IMR-90 (cell line): ENCODE measurements at regions not wholly inside any gene's neighbourhood (a gene's known extent, or its start where the extent isn't known, plus 50 kb on each side); places are given as distances from the start of the nearest gene placed in this dataset.

Experiments used
- ATAC-seq: fragments of 200-7000 bp; cut with Tn5 transposase; 2 replicates; pipeline ENCODE4 v1.9.1; 2020; ENCODE audit warnings: low read depth, mild to moderate bottlenecking, moderate library complexity
- BruUV-seq: library from RNA; stranded (reverse); fragments of 400-500 nt; replicated peaks from 2 replicates; lab custom pipeline; 2021; lab: Mats Ljungman, UMichigan
- CTCF ChIA-PET: fragments of 300-600 bp; formaldehyde crosslinking; extraction: SDS; loops from one replicate; lab custom pipeline; 2021; ENCODE audit warnings: antibody characterized with exemption; lab: Yijun Ruan, JAX
- POLR2A ChIA-PET: fragments of 300-600 bp; sonication (Branson Sonifier 250); formaldehyde crosslinking; loops from one replicate; lab custom pipeline; 2022; ENCODE audit warnings: antibody characterized with exemption; ENCODE audit not compliant: unreplicated experiment; lab: Charles Lee
- DNase-seq: peaks from one replicate; pipeline ENCODE4 v3.0.0; 2013
- H2AFZ ChIP-seq: replicated peaks from 2 replicates; pipeline ENCODE3; 2013; ENCODE audit warnings: low read length, mild to moderate bottlenecking; ENCODE audit not compliant: poor library complexity
- H2AK5ac ChIP-seq: 2 replicates; pipeline ENCODE4 v1.6.1; 2013; ENCODE audit warnings: low read depth, low read length, inconsistent platforms
- H2AK9ac ChIP-seq: replicated peaks from 2 replicates; pipeline ENCODE3; 2013; ENCODE audit warnings: mild to moderate bottlenecking, low read depth, low read length, moderate library complexity; ENCODE audit not compliant: poor library complexity
- H2BK120ac ChIP-seq: 2 replicates; pipeline ENCODE4 v1.6.1; 2013; ENCODE audit warnings: low read depth, low read length, inconsistent platforms
- H2BK15ac ChIP-seq: 3 replicates; pipeline ENCODE4 v1.6.1; 2013; ENCODE audit warnings: low read depth, low read length, inconsistent platforms
- H2BK20ac ChIP-seq: 2 replicates; pipeline ENCODE4 v1.6.1; 2013; ENCODE audit warnings: low read depth, mild to moderate bottlenecking, inconsistent platforms, low read length, moderate library complexity
- H2BK5ac ChIP-seq: 2 replicates; pipeline ENCODE4 v1.6.1; 2013; ENCODE audit warnings: mild to moderate bottlenecking, low read depth, low read length, inconsistent platforms; ENCODE audit not compliant: poor library complexity, severe bottlenecking
- H3K14ac ChIP-seq: replicated peaks from 2 replicates; pipeline ENCODE4 v1.6.1; 2013; ENCODE audit warnings: low read depth, low read length, inconsistent platforms
- H3K18ac ChIP-seq: 2 replicates; pipeline ENCODE4 v1.6.1; 2013; ENCODE audit warnings: low read depth, low read length, control low read depth
- H3K23ac ChIP-seq: 2 replicates; pipeline ENCODE4 v1.6.1; 2013; ENCODE audit warnings: low read depth, low read length, inconsistent platforms
- H3K27ac ChIP-seq: 2 replicates; pipeline ENCODE4 v1.5.1; 2013; ENCODE audit warnings: mild to moderate bottlenecking, control low read depth, low read length; ENCODE audit not compliant: insufficient read depth
- H3K27me3 ChIP-seq: 2 replicates; pipeline ENCODE4 v1.6.1; 2013; ENCODE audit warnings: low read length; ENCODE audit not compliant: control insufficient read depth, insufficient read depth
- H3K36me3 ChIP-seq: 2 replicates; pipeline ENCODE4 v1.6.1; 2013; ENCODE audit warnings: low read length, mixed read lengths; ENCODE audit not compliant: control insufficient read depth, insufficient read depth
- H3K4ac ChIP-seq: 2 replicates; pipeline ENCODE4 v1.6.1; 2013; ENCODE audit warnings: low read depth, low read length, inconsistent platforms
- H3K4me1 ChIP-seq: 2 replicates; pipeline ENCODE4 v1.6.1; 2013; ENCODE audit warnings: low read length, mixed read lengths; ENCODE audit not compliant: control insufficient read depth, insufficient read depth
- H3K4me2 ChIP-seq: 2 replicates; pipeline ENCODE4 v1.6.1; 2013; ENCODE audit warnings: low read depth, mild to moderate bottlenecking, control low read depth, low read length, moderate library complexity
- H3K4me3 ChIP-seq: 2 replicates; pipeline ENCODE4 v1.5.1; 2013; ENCODE audit warnings: low read depth, mild to moderate bottlenecking, control low read depth, low read length, moderate library complexity; ENCODE audit not compliant: insufficient read depth
- H3K56ac ChIP-seq: 2 replicates; pipeline ENCODE4 v1.6.1; 2013; ENCODE audit warnings: low read length, inconsistent platforms; ENCODE audit not compliant: insufficient read depth; ENCODE audit errors: extremely low read depth
- H3K79me1 ChIP-seq, 2 experiments: 2 replicates each; pipeline ENCODE4 v1.6.1; 2013; ENCODE audit warnings: low read length in 2 of 2, inconsistent platforms in 1 of 2, low read depth in 1 of 2
- H3K9ac ChIP-seq: 2 replicates; pipeline ENCODE4 v1.6.1; 2013; ENCODE audit warnings: low read depth, low read length, control low read depth
- H3K9me1 ChIP-seq: 2 replicates; pipeline ENCODE4 v1.6.1; 2013; ENCODE audit warnings: low read length, inconsistent platforms; ENCODE audit not compliant: insufficient read depth
- H3K9me3 ChIP-seq: 2 replicates; pipeline ENCODE4 v1.6.1; 2013; ENCODE audit warnings: low read length; ENCODE audit not compliant: control insufficient read depth, insufficient read depth
- H4K20me1 ChIP-seq: 2 replicates; pipeline ENCODE4 v1.6.1; 2013; ENCODE audit warnings: low read length, inconsistent platforms; ENCODE audit not compliant: insufficient read depth
- H4K5ac ChIP-seq: 2 replicates; pipeline ENCODE4 v1.6.1; 2013; ENCODE audit warnings: mild to moderate bottlenecking, low read depth, low read length, control low read depth
- H4K8ac ChIP-seq, 2 experiments: 2 replicates each; pipeline ENCODE4 v1.6.1; 2013; ENCODE audit warnings: low read depth in 2 of 2, low read length in 2 of 2, control low read depth in 1 of 2, inconsistent platforms in 1 of 2
- H4K91ac ChIP-seq: 2 replicates; pipeline ENCODE4 v1.6.1; 2013; ENCODE audit warnings: low read depth, low read length, inconsistent platforms; ENCODE audit not compliant: insufficient read depth
- CEBPB ChIP-seq: IDR thresholded peaks from 2 replicates; pipeline ENCODE4 v1.6.1; 2012; ENCODE audit warnings: low read depth, low read length, improper control_type of control experiment
- CHD1 ChIP-seq: IDR thresholded peaks from 2 replicates; pipeline ENCODE4 v1.6.1; 2012; ENCODE audit warnings: low read depth, low read length, improper control_type of control experiment
- FOS ChIP-seq: fragments of 150-350 bp; IDR thresholded peaks from 2 replicates; pipeline ENCODE4 v1.6.1; 2016; ENCODE audit warnings: low read depth, low read length
- MAFK ChIP-seq: IDR thresholded peaks from 2 replicates; pipeline ENCODE4 v1.6.1; 2012; ENCODE audit warnings: low read depth, low read length, improper control_type of control experiment
- NFE2L2 ChIP-seq: fragments of 150-350 bp; IDR thresholded peaks from 2 replicates; pipeline ENCODE4 v1.6.1; 2016; ENCODE audit warnings: low read depth, mild to moderate bottlenecking, low read length
- RAD21 ChIP-seq: IDR thresholded peaks from 2 replicates; pipeline ENCODE4 v1.6.1; 2012; ENCODE audit warnings: low read length, improper control_type of control experiment
- RCOR1 ChIP-seq: IDR thresholded peaks from 2 replicates; pipeline ENCODE4 v1.6.1; 2012; ENCODE audit warnings: mild to moderate bottlenecking, low read length, improper control_type of control experiment; ENCODE audit not compliant: insufficient replicate concordance
- WGBS, 2 experiments: methylation state at CpG; one replicate each; pipeline versions ENCODE4 v1.1.5 to v1.1.7; 2013; ENCODE audit warnings: missing lambda C conversion rate in 2 of 2; ENCODE audit not compliant: insufficient read length in 1 of 2; ENCODE audit errors: extremely low coverage in 2 of 2; 5-methylcytosine and 5-hydroxymethylcytosine counted together
- dilution Hi-C: fragments of 300-500 bp; cut with HindIII; formaldehyde crosslinking; loops from one replicate; pipeline ENCODE4 v1.14.3; 2018; ENCODE audit warnings: low sequenced_read_pairs; ENCODE audit not compliant: unreplicated experiment
- in situ Hi-C: fragments of 300-500 bp; cut with MboI; formaldehyde crosslinking; loops from 3 replicates; pipeline ENCODE4 v1.14.3; 2019; ENCODE audit warnings: low sequenced_read_pairs, inconsistent platforms, mixed read lengths
- intact Hi-C: fragments of 100-400 bp; cut with micrococcal nuclease; formaldehyde crosslinking; loops from 2 replicates; pipeline ENCODE4 v1.10.0; 2022
- TF ChIP-seq, protein P1 (sequence below): fragments of 150-350 bp; IDR thresholded peaks from 2 replicates; pipeline ENCODE4 v1.6.1; 2016; ENCODE audit warnings: low read depth, mild to moderate bottlenecking, low read length, moderate library complexity, borderline replicate concordance

DNA sequence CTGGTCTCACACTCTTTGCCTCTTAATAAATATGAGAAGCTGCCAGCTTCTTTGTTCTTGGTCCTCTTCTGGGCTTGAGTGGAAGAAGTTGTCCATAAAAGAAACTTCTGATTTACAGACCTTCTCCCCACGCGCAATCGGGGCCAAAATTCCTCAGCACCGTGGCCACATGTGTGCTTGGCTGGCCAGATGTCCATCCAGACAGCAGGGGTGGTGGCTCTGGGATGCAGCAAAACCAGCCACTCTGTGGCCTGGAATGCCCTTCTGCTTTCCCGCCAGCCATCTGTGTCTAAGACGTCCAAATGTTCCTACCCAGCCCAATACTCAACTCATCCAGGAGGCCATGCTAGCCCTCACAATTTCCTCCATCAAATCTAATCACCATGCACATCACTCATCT is 250.8 kb downstream of the EN1 start:
- no peaks in the 10 kb centered on the region for H3K27me3 ChIP-seq
- no peak overlapping the region for H2AK9ac ChIP-seq
- no peaks in the 10 kb centered on the region for H4K20me1 ChIP-seq
- intact Hi-C loops, result no loop called here
- no peak overlapping the region for H3K9ac ChIP-seq
- no peak overlapping the region for H3K4me2 ChIP-seq
- DNase-seq (no peak), ATAC-seq (no peak)
- no peak overlapping the region for H4K91ac ChIP-seq
- H4K5ac ChIP-seq, result no peak overlapping the region
- H2BK120ac ChIP-seq, result no peak overlapping the region
- ChIA-PET POLR2A (no interaction called here), CTCF (no interaction called here)
- no peak overlapping the region for H4K8ac ChIP-seq
- no peak overlapping the region for H2BK5ac ChIP-seq
- H3K4ac ChIP-seq, result no peak overlapping the region
- H3K79me1 ChIP-seq, result no peaks in the 10 kb centered on the region
- no peak overlapping the region for H3K18ac ChIP-seq
- dilution Hi-C loops, result no loop called here
- no peak overlapping the region for H3K56ac ChIP-seq
- no peak overlapping the region for H3K14ac ChIP-seq
- H3K23ac ChIP-seq, result no peak overlapping the region
- in situ Hi-C loops, result no loop called here
- H2AK5ac ChIP-seq, result no peak overlapping the region
- no peak for TF ChIP-seq FOS
- no peak for TF ChIP-seq RAD21
- no peak for TF ChIP-seq MAFK
- TF ChIP-seq CHD1, result no peak
- TF ChIP-seq RCOR1, result no peak
- TF ChIP-seq, protein P1, sequence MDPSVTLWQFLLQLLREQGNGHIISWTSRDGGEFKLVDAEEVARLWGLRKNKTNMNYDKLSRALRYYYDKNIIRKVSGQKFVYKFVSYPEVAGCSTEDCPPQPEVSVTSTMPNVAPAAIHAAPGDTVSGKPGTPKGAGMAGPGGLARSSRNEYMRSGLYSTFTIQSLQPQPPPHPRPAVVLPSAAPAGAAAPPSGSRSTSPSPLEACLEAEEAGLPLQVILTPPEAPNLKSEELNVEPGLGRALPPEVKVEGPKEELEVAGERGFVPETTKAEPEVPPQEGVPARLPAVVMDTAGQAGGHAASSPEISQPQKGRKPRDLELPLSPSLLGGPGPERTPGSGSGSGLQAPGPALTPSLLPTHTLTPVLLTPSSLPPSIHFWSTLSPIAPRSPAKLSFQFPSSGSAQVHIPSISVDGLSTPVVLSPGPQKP, result no peak
- no peak for TF ChIP-seq CEBPB
- no peak for TF ChIP-seq NFE2L2
- H3K9me1 ChIP-seq, result no peaks in the 10 kb centered on the region
- H3K9me3 ChIP-seq, result no peaks in the 10 kb centered on the region
- H3K27ac ChIP-seq, result no peak overlapping the region
- no peak overlapping the region for H2BK15ac ChIP-seq
- H2AFZ ChIP-seq, result no peak overlapping the region
- H3K36me3 ChIP-seq, result no peaks in the 10 kb centered on the region
- no peak overlapping the region for H3K4me3 ChIP-seq
- BruUV-seq, result no TSS peak
- WGBS, 2 experiments, result no CpG with 5 or more reads among the region's 6 CpGs
- no peak overlapping the region for H2BK20ac ChIP-seq
- H3K4me1 ChIP-seq, result no peaks in the 10 kb centered on the region
